PC-9 (cell line): ENCODE measurements at regions not wholly inside any gene's neighbourhood (a gene's known extent, or its start where the extent isn't known, plus 50 kb on each side); places are given as distances from the start of the nearest gene placed in this dataset.

Source experiments
- BruUV-seq: library from RNA; stranded (reverse); fragments of 400-500 nt; replicated peaks from 2 replicates; lab custom pipeline; 2021; lab: Mats Ljungman, UMichigan
- CTCF ChIA-PET: fragments of 300-600 bp; sonication (Branson Sonifier 250); formaldehyde crosslinking; loops from one replicate; lab custom pipeline; 2022; ENCODE audit warnings: antibody characterized with exemption; lab: Charles Lee
- POLR2A ChIA-PET: fragments of 300-600 bp; sonication (Branson Sonifier 250); formaldehyde crosslinking; loops from one replicate; lab custom pipeline; 2022; ENCODE audit warnings: antibody characterized with exemption; ENCODE audit not compliant: unreplicated experiment; lab: Charles Lee
- DNase-seq, 2 experiments: peaks; one replicate each; pipeline versions ENCODE4 v3.0.0 to v3.0.0-alpha.2; 2015 to 2022; ENCODE audit warnings: mixed read lengths in 1 of 2
- H2AFZ ChIP-seq: fragments of 200-600 bp; sonication (generic); 2 replicates; pipeline ENCODE4 v1.8.1; 2017; ENCODE audit warnings: antibody characterized with exemption
- H3F3A ChIP-seq: fragments of 200-600 bp; sonication (generic); 2 replicates; pipeline ENCODE4 v1.8.1; 2017; ENCODE audit warnings: antibody characterized with exemption, mild to moderate bottlenecking, low read depth; ENCODE audit not compliant: insufficient read depth
- H3K27ac ChIP-seq: fragments of 200-600 bp; sonication (generic); 2 replicates; pipeline ENCODE4 v1.6.1; 2016; ENCODE audit warnings: mixed run types
- H3K27me3 ChIP-seq: fragments of 200-600 bp; sonication (generic); 2 replicates; pipeline ENCODE4 v1.6.1; 2016; ENCODE audit warnings: low read depth, mixed run types; ENCODE audit not compliant: insufficient read depth
- H3K36me3 ChIP-seq: fragments of 200-600 bp; sonication (generic); 2 replicates; pipeline ENCODE4 v1.6.1; 2016; ENCODE audit warnings: low read depth, mixed run types
- H3K4me1 ChIP-seq: fragments of 200-600 bp; sonication (generic); replicated peaks from 2 replicates; pipeline ENCODE4 v1.6.1; 2016; ENCODE audit warnings: mixed run types; ENCODE audit not compliant: insufficient read depth
- H3K4me2 ChIP-seq: fragments of 200-600 bp; sonication (generic); 2 replicates; pipeline ENCODE4 v1.6.1; 2017; ENCODE audit warnings: mixed run types
- H3K4me3 ChIP-seq: fragments of 200-600 bp; sonication (generic); 2 replicates; pipeline ENCODE4 v1.6.1; 2016; ENCODE audit warnings: mixed run types
- H3K79me2 ChIP-seq: fragments of 200-600 bp; sonication (generic); 2 replicates; pipeline ENCODE4 v1.6.1; 2017; ENCODE audit warnings: low read depth, mixed run types
- H3K9me2 ChIP-seq: fragments of 200-600 bp; sonication (generic); 2 replicates; pipeline ENCODE4 v1.8.1; 2017; ENCODE audit warnings: mild to moderate bottlenecking; ENCODE audit not compliant: insufficient read depth
- H3K9me3 ChIP-seq: fragments of 200-600 bp; sonication (generic); 2 replicates; pipeline ENCODE4 v1.8.1; 2016; ENCODE audit warnings: low read depth; ENCODE audit not compliant: insufficient read depth
- H4K20me1 ChIP-seq: fragments of 200-600 bp; sonication (generic); 2 replicates; pipeline ENCODE4 v1.8.1; 2017; ENCODE audit not compliant: insufficient read depth
- CTCF ChIP-seq: fragments of 200-600 bp; sonication (generic); conservative IDR thresholded peaks from 2 replicates; pipeline ENCODE4 v1.6.1; 2017; ENCODE audit warnings: mixed run types, antibody characterized with exemption, mild to moderate bottlenecking, moderate library complexity
- EZH2 ChIP-seq: fragments of 200-600 bp; sonication (generic); IDR thresholded peaks from 2 replicates; pipeline ENCODE4 v1.8.0; 2017; ENCODE audit warnings: antibody characterized with exemption, low read depth
- intact Hi-C: fragments of 100-400 bp; cut with micrococcal nuclease; formaldehyde crosslinking; loops from one replicate; pipeline ENCODE4 v1.10.0; 2022; ENCODE audit not compliant: unreplicated experiment

DNA sequence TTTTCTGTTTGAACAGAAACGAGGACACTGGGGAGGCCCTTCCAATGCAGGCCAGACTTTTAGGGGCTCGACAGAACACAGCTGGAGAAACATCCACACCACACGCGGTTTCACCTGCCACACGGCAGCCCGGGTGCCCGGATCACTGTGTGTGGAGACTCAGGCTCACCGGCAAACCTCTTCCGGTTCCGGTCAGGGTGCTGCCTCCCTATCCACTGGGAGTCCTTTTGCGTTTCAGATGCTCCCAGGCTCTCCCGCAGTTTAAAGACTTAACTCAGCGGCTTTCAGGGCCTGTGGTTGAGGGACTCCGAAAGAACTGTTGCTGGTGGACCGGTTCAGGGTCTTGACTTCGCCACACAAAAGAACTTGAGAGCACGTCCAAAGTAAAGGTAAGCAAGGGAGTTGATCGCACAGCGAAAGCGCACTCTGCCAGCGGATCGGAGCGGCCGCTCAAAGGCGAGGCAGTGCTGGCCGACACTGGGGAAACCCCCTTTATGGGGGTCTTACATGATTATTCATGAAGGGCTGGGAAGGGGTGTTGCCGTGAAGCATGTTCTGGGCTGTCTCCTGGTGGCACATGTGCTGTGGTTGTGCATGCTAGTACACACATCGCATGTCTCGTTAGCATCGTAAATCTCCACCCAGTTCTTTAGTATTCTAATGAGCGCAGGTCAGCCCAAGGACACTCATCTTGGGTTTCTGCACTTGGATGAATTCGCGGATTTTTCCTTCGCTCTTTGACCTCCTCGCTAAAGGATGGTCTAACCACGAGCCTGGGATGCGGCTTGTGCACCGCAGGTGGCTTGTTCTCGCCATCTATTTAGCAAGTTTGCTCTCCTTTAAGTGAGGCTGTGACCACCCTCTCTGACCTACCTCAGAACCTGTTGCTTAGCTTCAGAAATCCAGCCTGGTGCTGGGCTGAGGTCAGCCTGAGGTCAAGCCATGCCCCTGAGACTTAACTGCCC is 180.3 kb downstream of the CDH26 start:
- intact Hi-C loops, result no loop called here
- CTCF ChIA-PET, result no interaction called here
- no peak for DNase-seq
- no peak overlapping the region for H2AFZ ChIP-seq
- H3K79me2 ChIP-seq, result no peaks in the 10 kb centered on the region
- H3K36me3 ChIP-seq, result no peaks in the 10 kb centered on the region
- peaks cover 49% of the 10 kb centered on the region; the same call in 1 of the 2 replicates for H3K27me3 ChIP-seq
- BruUV-seq, result no TSS peak
- POLR2A ChIA-PET, result no interaction called here
- no peaks in the 10 kb centered on the region for H3K9me2 ChIP-seq
- no peaks in the 10 kb centered on the region for H3F3A ChIP-seq
- H4K20me1 ChIP-seq, result no peaks in the 10 kb centered on the region
- H3K9me3 ChIP-seq, result no peaks in the 10 kb centered on the region
- no peaks in the 10 kb centered on the region for H3K4me1 ChIP-seq
- no peak overlapping the region for H3K4me2 ChIP-seq
- TF ChIP-seq EZH2, result no peak
- TF ChIP-seq CTCF, result no peak
- H3K27ac ChIP-seq, result no peak overlapping the region
- H3K4me3 ChIP-seq, result no peak overlapping the region

GRCh38 chr20:60139663-60140446 is 181.6 kb downstream of the CDH26 start:
- Histone ChIP-seq H3K9me2 (no peaks in the 10 kb centered on the region), H2AFZ (no peak overlapping the region), H3F3A (no peaks in the 10 kb centered on the region), H3K4me1 (no peaks in the 10 kb centered on the region), H3K27ac (no peak overlapping the region), H3K9me3 (no peaks in the 10 kb centered on the region), H3K79me2 (no peaks in the 10 kb centered on the region), H3K27me3 (peaks cover 62% of the 10 kb centered on the region), H3K4me3 (no peak overlapping the region), H4K20me1 (no peaks in the 10 kb centered on the region), H3K4me2 (no peak overlapping the region), H3K36me3 (no peaks in the 10 kb centered on the region)
- TF ChIP-seq EZH2 (no peak), CTCF (no peak)
- intact Hi-C loops, result no loop called here
- ChIA-PET CTCF (no interaction called here), POLR2A (no interaction called here)
- BruUV-seq, result no TSS peak
- DNase-seq, result no peak

DNA sequence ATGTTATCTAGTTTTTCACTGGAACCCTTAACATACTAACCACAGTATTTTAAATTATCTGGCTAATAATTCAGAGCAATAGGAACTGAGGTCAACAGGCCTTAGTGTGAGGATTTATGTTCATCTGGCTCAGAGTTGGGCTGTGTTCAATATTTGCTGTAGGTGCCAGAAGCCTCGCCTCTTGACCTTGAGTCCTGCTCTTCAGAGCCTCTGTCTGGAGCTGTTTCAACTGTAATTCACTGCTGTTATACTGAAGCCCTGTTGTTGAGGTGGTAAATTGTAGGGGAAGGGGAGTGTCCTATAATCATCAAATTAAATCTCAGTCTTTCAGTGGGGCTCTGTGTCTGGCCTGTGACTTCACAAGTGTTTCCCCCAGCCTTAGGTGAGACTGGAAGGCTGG is 184.4 kb downstream of the CDH26 start:
- no peaks in the 10 kb centered on the region for H3K9me3 ChIP-seq
- no peaks in the 10 kb centered on the region for H3K4me1 ChIP-seq
- ChIA-PET POLR2A (no interaction called here), CTCF (no interaction called here)
- H3K4me3 ChIP-seq, result no peak overlapping the region
- H3K27me3 ChIP-seq, result peaks cover 87% of the 10 kb centered on the region
- H3K36me3 ChIP-seq, result no peaks in the 10 kb centered on the region
- no peak for DNase-seq
- H3K9me2 ChIP-seq, result no peaks in the 10 kb centered on the region
- no peak for TF ChIP-seq CTCF
- no peak for TF ChIP-seq EZH2
- intact Hi-C loops, result no loop called here
- no peak overlapping the region for H2AFZ ChIP-seq
- no peak overlapping the region for H3K27ac ChIP-seq
- H3K79me2 ChIP-seq, result no peaks in the 10 kb centered on the region
- no peaks in the 10 kb centered on the region for H4K20me1 ChIP-seq
- H3F3A ChIP-seq, result no peaks in the 10 kb centered on the region
- no peak overlapping the region for H3K4me2 ChIP-seq
- BruUV-seq, result no TSS peak
